Right ventricle myocardium superior (tissue), 1 donor: ENCODE measurements at regions not wholly inside any gene's neighbourhood (a gene's known extent, or its start where the extent isn't known, plus 50 kb on each side); places are given as distances from the start of the nearest gene placed in this dataset.

Source experiments
- ATAC-seq: fragments of 200-7000 bp; cut with Tn5 transposase; one replicate; pipeline ENCODE4 v1.9.1; 2020; ENCODE audit warnings: mild to moderate bottlenecking; ENCODE audit not compliant: poor library complexity
- DNase-seq: peaks from one replicate; pipeline ENCODE4 v3.0.0-alpha.2; 2020
- intact Hi-C: fragments of 100-400 bp; cut with DNase I; formaldehyde crosslinking; loops from one replicate; pipeline ENCODE4 v1.11.2; 2022
- donor health status: DM: no; HTN: yes; CAD: no; lungs with severe emphysema.

- ATAC-seq (no peak), DNase-seq (no peak)
- intact Hi-C loops: no loop called here
Observed at GRCh38 chr1:188314557-188315137, 1485.9 kb downstream of the PLA2G4A start.

- intact Hi-C loops: no loop called here
- ATAC-seq (no peak), DNase-seq (no peak)
Observed at GRCh38 chr1:188317894-188318293, 1489.1 kb downstream of the PLA2G4A start.

DNA sequence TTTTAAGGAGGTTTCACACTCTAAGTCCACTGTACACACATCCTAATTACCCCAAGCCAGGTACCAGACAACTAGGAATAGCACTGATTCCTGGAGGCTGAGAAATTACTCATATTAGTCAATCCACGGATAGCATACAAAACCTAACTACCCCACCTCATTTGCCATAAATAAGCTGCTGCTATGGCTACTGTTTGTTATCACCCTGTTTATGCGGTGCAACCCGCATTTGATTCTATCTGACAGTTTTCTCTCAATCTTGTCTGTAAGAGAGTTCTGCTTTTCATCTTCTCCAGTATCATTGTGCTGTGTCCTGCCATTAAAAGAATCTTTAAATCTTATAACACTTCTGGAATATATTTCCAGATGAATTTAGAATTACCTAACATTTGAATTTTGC is 1496.5 kb downstream of the PLA2G4A start:
- no peak for DNase-seq
- intact Hi-C loops: no loop called here
- no peak for ATAC-seq

DNA sequence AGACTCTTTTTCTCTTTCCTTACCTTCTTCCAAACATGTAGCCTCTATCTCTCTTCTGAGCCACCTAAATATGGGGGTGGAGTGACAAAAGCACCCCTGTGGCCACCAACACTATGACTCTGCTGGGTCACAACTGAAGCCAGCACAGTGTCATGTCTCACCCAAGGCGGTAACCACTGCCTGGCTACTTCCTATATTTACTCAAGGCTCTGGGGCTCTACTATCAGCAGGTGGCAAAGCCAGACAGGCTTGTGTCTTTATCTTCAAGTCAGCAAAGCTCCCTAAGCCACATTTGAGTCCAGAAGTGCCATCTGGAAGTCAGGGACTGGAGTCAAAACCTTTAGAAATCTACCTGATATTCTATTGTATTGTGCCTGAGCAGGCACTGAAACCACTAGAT is 1515.2 kb downstream of the PLA2G4A start:
- intact Hi-C loops: no loop called here
- no peak for ATAC-seq

GRCh38 chr1:188350104-188350503 is 1521.4 kb downstream of the PLA2G4A start:
- DNase-seq: no peak
- intact Hi-C loops: no loop called here
- ATAC-seq: no peak

More for the DNA sequence above, 1515.2 kb downstream of the PLA2G4A start:
- no peak for DNase-seq

DNA sequence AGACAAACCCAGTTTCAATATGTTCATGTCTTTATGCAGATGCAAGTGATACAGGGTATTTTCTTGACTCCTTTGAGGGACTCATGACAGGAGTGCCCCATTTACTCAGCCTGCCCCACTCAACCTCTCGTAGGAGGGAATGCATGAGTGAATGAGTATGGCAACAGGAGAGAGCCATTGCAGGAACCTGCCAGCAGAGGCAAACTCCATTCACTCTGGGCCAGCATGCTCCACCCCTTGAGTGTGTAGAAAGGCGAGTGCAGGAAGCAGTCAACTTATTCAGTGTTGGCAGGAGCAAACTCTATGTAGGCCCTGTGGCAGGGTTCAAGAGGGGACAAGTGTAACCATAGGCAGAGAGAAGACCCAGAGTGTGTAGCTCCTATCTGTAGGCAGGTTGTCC is 1526.3 kb downstream of the PLA2G4A start:
- DNase-seq (no peak), ATAC-seq (no peak)
- intact Hi-C loops: no loop called here

DNA sequence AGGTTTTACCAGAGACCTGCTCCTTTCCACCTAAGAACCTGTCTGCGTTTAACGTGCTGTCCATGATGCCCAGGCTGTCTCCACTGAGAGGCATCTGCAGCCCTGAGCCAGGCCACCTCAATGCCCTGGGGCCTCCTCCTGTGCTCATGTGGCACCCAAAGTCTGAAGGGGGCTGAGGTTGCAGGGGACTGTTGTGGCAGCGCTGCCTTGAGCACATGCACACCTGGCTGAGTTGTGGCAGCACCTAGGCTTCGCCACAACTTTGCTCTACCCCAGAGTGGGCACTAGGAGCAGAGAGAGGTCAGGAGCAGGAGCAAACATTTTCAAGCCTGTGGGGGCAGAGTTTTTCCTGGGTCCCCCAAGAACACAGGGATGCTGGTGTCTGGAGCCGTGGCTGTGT is 1527.1 kb downstream of the PLA2G4A start:
- ATAC-seq: no peak

DNA sequence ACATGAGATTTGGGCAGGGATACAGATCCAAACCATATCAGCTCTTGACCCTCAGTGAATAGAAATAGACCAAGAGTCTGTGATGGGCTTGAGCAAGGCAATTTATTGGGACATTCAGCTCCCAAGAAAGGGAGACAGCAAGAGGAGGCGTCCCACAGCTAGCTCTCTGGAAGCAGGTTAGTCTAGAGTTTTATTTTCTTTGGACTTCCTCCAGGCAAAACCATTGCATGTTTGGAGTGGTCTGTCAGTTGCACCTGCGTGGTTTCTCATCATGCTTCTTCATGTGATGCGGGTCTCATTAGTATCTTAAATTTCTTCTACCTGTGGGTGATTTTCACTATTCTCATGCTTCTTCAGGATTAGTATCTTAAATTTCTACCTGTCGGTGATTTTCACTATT is 1530.6 kb downstream of the PLA2G4A start:
- intact Hi-C loops: no loop called here
- ATAC-seq: no peak
- no peak for DNase-seq

More for the DNA sequence above, 1527.1 kb downstream of the PLA2G4A start:
- DNase-seq: no peak
- intact Hi-C loops: no loop called here

GRCh38 chr1:188363943-188364342 is 1535.2 kb downstream of the PLA2G4A start:
- ATAC-seq: no peak
- DNase-seq: no peak
- intact Hi-C loops: no loop called here

GRCh38 chr1:188364927-188365449 is 1536.2 kb downstream of the PLA2G4A start:
- DNase-seq: no peak

GRCh38 chr1:188365874-188366273 is 1537.1 kb downstream of the PLA2G4A start:
- intact Hi-C loops: no loop called here
- DNase-seq (no peak), ATAC-seq (no peak)

More at GRCh38 chr1:188364927-188365449, 1536.2 kb downstream of the PLA2G4A start:
- intact Hi-C loops: no loop called here
- no peak for ATAC-seq

DNA sequence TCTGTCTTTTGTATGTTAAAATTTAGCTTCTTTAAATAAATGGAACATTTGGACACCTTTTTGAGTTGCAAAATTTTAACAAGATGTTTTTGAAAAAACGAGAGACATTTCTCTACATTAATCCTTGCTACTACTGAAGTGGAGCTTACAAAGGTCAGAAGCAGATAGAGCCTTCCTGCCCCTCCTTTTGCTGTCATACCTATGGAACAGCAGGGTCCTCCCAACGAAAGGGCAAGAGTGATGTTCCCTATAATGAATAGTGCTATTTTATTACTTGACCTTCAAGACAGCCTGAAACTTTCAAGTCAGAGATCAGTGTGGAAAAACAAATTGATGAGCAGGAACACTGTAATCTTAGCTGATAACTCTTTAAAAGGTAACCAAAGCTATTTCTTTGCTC is 1538.9 kb downstream of the PLA2G4A start:
- DNase-seq (no peak), ATAC-seq (no peak)
- intact Hi-C loops: no loop called here

DNA sequence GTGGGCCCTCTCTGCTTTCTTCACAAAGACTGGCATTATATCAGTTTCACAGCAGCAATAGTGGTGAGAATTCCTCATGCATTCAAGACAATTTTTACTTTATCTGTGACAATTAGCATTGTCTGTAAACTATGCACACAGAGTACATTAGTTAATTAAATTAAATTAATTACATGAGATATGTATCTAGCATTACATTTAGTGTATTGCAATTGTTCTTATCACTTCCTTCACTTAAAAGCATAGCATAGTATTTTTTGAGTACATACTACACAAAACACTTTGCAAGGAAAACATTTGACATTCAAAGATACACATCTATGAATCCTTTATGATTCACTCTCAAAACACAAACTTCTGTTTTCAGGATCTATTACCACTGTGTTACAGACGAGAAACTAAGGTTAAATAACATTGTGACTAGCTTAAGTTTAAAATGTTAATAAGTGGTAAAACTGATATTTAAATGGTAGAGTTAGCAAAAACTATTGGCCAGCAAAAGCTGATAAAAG is 1542.6 kb downstream of the PLA2G4A start:
- ATAC-seq (no peak), DNase-seq (no peak)
- intact Hi-C loops: no loop called here

GRCh38 chr1:188372821-188373220 is 1544.1 kb downstream of the PLA2G4A start:
- intact Hi-C loops: no loop called here
- ATAC-seq: no peak
- DNase-seq: no peak

GRCh38 chr1:188382851-188383250 is 1554.1 kb downstream of the PLA2G4A start:
- no peak for DNase-seq
- intact Hi-C loops: no loop called here
- no peak for ATAC-seq

DNA sequence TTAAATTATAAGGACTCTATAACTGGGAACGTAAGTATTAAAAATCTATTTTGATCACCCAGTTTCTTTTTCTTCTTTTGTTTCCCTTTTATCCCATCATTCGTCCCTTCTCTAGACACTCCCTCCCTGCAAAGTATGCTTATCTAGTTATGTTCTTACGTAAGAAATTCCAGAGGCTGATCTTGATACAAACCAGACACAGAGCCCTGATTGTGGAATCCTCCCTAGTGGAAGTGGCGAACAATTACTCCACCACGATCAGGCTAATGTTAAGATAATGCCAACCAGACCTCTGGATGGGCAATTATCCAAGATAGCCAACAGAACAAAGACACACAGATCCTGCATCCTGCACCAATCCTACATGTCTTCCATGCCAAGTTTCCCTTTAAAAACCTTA is 1557.4 kb downstream of the PLA2G4A start:
- ATAC-seq (no peak), DNase-seq (no peak)
- intact Hi-C loops: no loop called here

GRCh38 chr1:188386666-188387065 is 1557.9 kb downstream of the PLA2G4A start:
- no peak for DNase-seq
- intact Hi-C loops: no loop called here
- ATAC-seq: no peak

DNA sequence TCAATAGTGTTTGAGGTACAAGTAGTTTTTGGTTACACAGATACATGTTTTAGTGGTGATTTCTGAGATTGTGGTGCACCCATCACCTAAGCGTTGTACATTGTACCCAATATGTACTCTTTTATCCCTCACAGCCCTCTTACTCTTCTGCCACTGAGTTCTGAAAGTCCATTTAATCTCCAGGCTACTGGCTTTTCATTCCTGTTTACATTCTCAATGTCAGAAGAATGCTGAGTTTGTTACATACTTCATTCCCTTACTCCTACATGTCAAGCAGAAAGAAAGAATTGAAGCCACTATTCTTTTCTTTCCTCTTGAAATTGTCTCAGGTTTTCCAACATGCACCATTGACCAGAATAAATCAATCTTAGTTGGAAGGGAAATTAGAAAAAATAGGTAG is 1565.9 kb downstream of the PLA2G4A start:
- intact Hi-C loops: no loop called here
- DNase-seq: no peak
- no peak for ATAC-seq

DNA sequence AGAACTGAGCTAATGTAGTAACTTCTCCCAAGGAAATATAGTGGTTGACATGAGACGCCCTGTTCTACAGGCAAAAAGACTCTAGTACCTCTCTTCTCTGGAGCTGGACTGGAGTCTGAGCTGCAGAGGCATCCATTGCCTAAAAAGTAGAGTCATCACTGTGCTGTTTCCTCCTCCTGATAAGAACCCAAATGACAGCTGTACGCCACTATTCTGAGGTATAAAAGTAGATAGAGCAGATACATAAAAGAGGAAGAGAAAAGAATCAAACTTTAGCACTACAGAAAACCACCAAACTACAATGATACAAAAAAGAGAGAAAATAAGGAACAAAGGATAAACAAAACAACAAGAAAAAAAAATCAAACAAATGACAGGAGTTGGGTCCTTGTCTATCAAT is 1568.8 kb downstream of the PLA2G4A start:
- ATAC-seq (no peak), DNase-seq (no peak)
- intact Hi-C loops: no loop called here

DNA sequence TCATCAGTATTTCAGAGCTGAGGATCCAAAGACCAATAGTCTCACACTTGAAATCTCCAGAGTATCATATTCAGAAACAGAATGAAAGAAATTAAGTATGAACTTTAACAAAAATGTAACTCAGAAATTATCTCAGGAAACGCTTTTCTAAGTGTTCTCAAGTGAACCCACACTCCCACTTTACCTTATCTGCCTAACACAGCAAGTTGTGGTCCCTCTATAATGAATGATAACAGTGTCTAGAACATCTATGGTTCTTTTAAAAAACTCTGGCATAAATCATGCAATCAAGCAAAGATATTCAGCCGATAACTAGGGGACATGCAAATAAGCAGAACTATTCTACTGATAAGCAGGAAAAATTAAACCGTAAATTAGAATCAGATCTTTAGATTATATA is 1574.2 kb downstream of the PLA2G4A start:
- DNase-seq (no peak), ATAC-seq (no peak)
- intact Hi-C loops: no loop called here

GRCh38 chr1:188406636-188407035 is 1577.9 kb downstream of the PLA2G4A start:
- DNase-seq (no peak), ATAC-seq (no peak)
- intact Hi-C loops: no loop called here
